HG03280 (cell line): ENCODE measurements at regions not wholly inside any gene's neighbourhood (a gene's known extent, or its start where the extent isn't known, plus 50 kb on each side); places are given as distances from the start of the nearest gene placed in this dataset.
"Not testable (repeated sequence)": the region's sequence is repeated elsewhere in the genome, so short reads cannot be mapped to it uniquely, and the experiment has no call there.

Experiments used
- ATAC-seq: cut with Tn5 transposase; IDR thresholded peaks from one replicate; pipeline ENCODE4 v1.9.1; 2021; ENCODE audit warnings: mild to moderate bottlenecking, moderate library complexity; ENCODE audit not compliant: unreplicated experiment

DNA sequence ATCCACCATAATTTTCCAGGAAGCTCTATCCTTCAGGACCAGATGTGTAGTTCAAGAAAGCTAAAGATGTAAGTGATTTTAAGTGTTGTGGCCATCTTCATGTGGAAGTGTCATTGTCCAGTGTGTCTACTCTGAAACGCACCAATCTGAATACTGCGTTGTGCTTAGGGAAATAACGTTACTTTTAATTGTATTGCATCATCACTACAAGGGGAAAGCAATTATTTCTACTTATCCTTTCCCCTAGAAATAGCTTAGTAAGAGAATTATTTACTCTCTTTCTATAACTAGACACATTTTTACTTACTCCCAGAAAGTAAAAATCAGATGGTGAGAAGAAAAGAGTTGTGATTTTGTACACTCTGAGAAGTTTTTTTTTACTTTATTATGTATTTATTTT is 102.4 kb upstream of the DLGAP1 start:
- ATAC-seq: no peak

DNA sequence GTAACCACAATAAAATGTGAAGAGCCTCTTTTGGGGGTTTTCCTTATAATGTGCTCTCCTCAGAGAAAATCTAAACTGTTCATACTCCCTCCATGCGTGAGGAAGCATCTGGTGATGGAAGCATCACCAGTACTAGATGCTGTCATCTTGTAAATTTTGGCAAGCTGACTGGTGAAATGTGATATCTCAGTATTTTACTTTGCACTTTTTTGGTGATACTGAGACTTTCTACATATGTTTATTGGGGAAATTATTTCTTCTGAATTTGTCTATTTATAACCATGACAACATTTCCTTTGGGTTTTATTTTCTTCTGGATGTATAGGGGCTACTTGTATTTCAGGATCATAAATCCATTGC is 95.9 kb upstream of the DLGAP1 start:
- ATAC-seq: no peak

DNA sequence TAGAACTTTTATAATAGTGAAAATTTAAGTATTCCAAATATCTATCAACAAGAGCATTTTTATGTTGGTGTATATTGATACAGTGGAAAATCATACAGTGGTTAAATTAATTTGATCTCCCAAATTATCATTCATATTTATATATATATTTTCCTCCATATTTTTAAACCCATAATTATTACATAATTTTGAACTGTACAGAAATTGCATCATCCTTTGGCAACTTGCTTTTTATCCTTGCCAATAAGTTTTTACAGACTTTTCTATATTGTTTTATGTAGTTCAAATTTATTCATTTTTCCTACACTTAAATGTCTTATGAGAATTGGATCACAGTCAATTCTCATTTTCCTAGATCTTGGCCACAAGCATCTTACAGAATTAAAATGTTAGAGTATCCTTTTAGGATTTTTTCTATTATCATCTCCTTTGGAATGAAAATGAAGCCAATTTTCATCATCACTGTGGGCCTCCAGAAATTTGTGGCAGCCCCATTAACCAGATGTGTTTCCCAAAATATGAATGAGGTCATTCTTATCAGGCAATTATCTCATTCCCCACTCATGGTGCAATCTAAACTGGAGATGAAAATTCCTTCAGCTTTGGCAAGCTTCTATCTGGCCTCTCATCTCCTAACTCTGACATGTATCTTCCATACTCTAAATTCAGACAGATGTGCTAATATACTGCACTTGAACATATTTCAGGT is 94.2 kb upstream of the DLGAP1 start:
- no peak for ATAC-seq

DNA sequence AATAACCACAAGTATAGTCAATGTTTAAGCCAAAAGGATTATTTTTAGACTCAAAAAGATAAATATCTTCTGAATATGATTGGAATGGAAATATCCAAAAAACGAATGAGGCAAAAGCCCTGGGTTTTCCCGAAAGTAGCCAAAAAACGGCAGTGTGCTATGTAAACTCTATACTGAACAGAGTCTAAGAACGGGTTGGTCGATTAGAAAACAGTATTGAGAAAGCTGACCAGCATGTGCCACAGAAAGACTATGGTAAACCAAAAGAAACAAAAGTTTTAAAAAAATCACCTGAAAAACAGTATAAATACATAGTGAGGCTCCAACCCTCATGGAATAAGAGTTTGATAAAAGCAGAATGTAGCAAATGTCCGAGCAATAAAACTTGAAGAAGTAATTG is 92.0 kb upstream of the DLGAP1 start:
- no peak for ATAC-seq

DNA sequence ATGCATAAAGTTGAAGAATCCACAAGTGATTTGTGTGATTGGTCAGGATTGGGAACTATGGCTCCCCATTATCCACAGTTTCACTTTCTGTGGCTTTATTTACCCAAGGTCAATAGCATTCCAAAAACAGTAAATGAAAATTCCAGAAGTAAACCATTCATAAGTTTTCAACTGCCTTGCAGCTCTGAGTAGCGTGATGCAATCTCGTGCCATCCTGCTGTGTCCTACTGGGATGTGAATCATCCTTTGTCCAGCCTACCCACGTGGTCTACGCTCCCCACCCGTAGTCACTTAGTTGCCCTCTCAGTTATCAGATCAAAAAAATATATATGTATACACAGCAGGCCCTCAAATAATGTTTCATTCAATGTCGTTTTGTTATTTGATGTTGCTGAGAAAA is 89.0 kb upstream of the DLGAP1 start:
- no peak for ATAC-seq

DNA sequence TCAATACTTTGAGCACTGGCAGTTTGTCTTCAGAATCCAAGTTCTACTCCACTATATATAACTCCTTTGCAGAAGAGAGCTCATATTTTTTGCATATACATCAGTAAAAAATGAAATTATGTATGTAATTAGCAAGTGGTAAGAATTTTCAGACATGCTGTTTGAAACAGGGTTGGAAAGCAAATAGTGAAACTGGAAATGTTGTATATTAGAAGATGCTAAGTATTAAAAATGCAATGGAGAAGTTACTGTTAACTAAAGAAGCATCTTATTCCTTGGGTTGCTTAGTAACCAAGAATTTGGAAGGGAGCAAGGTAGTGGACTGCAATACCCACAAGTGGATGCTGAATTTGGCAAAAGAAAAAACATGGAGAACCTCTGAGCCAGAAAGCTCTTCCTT is 88.6 kb upstream of the DLGAP1 start:
- no peak for ATAC-seq

DNA sequence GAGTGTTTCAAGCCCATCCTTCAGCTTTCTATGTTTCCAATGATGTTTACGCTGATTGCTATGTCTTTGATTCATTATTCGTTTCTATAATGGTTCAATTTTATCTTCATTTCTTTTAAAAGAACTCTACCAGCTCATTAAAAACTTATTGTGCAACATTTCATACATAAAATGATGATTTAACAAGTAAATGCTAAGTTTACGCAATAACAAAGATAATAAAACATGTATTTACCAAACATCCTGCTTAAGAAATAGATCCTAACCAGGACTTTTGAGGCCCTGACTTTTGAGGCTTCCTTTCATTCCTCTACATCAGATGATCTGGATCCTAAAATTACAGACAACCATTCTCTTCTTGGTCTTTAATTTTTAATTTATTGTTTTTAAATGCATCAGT is 86.5 kb upstream of the DLGAP1 start:
- ATAC-seq: no peak

DNA sequence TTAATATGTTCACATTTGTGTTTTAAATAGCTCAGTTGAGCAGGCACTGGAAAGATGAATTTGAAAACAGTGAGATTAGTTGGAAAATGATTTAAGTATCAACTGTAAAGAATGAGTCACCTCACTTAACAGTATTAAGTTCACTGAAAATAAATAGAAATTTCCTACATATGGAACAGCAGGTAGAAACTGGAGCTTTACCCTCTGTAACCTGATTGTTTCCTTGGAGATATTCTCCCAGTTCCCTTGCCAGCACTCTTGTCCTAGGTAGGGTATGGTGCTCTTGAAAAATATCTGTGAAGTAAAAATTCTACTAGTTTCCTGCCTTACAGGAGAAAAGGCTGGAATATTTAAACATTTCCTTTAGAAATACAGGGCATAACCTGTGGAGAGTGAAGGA is 81.3 kb upstream of the DLGAP1 start:
- ATAC-seq: no peak

DNA sequence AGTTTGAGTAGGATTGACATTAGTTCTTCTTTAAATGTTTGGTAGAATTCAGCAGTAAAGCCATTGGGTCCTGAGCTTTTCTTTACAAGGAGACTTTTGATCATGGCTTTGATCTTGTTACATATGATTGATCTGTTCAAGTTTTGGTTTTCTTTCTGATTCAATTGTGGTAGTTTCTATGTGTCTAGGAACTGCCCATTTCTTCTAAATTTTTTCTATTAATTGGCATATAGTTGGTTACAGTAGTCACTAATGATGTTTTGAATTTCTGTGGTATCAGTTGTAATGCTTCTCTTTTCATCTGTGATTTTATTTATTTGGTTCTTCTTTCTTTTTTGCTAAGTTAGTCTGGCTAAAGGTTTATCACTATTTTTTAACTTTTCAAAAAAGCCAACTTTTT is 73.3 kb upstream of the DLGAP1 start:
- no peak for ATAC-seq

DNA sequence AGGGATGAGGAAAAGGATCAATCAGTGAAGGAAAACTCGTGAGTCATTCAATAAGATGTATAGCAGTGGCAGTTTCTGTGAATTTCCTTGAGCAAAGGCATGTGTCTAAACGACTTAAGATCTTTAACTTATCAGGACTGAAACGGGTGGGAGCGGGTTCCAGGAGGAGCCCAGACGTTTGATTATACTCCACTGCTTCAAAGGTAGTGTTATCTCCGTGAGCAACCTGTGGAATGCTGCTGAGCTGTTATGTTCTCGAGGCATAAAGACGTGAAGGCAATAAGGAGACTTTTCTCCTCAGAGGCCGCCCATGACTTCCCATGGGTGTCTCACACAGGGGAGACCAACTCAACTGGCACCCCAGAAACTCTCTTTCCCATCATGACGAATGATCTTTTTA is 72.7 kb upstream of the DLGAP1 start:
- not testable (repeated sequence) for ATAC-seq

DNA sequence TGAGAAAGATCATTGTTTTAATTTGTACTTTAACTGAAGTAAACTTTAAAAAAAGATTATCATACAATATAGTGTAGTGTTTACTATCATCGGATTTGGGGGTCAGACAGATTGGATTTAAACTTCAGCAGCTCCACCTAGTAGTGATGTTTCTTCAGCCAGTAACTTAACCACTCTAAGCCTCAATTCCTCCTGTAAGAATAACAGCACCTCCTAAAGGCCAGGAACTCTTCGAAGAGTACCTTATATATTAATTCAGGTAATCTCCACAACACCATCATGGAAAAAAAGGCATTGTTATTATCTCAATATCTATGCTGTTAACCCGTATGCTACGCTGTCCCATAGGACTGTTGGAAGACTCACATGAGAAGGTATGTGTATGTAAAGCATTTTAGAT is 69.0 kb upstream of the DLGAP1 start:
- ATAC-seq: no peak

DNA sequence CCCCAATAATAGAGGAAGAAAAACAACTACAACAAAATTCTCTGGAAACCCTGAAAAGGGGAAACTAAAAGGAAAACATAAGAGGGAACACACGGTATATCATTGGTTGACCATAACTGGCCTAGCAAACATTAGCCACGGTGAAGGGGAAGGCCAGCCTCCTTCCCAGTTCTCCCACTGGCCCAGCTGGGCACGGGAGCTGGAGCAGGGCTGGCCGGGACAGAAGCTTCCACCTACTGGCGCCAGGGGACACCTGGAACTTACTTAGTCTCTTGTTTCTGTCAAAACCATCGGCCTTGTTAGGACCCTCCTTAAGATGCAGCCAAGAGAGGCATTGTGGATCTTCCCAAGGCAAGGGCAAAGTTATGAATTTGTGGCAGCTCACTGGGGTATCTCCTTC is 56.1 kb upstream of the DLGAP1 start:
- ATAC-seq: no peak

DNA sequence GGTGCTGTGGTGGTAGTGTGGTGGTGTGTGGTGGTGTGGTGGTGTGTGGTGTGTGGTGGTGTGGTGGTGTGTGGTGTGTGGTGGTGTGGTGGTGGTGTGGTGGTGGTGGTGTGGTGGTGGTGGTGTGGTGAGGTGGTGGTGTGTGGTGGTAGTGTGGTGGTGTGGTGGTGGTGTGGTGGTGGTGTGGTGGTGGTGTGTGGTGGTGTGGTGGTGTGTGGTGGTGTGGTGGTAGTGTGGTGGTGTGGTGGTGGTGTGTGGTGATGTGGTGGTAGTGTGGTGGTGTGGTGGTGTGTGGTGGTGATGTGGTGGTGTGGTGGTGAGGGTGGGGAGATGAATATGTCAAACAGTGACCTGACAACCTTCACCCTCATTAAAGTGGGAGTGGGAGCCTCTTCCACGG is 55.6 kb upstream of the DLGAP1 start:
- ATAC-seq: no peak

DNA sequence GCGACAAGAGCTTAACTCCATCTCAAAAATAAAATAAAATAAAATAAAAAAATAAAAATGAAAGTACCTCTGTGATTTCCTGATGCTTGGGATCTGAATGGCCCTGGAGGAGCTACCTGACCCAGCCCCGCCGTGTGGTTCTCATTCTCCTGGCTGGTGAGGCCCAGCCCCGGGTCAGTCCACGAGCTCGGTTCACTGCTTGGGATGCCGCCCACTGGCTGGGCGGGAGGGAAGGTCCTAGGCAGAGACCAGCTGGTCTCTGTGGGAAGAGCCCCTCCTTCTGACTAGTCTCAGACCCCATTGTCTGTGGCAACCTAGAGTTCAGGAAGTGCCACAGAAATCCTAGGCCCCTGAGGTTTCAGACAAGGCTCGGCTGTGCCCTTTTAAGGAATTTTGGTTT is 55.1 kb upstream of the DLGAP1 start:
- no peak for ATAC-seq
